GM06990 (cell line): ENCODE measurements at regions not wholly inside any gene's neighbourhood (a gene's known extent, or its start where the extent isn't known, plus 50 kb on each side); places are given as distances from the start of the nearest gene placed in this dataset.

ENCODE experiments used
- DNase-seq: peaks from one replicate; pipeline ENCODE4 v3.0.0-alpha.2; 2011; ENCODE audit not compliant: insufficient read length; ENCODE audit errors: extremely low read depth
- H3K27me3 ChIP-seq: replicated peaks from 2 replicates; pipeline ENCODE4 v1.6.0; 2011; ENCODE audit warnings: low read length; ENCODE audit not compliant: control insufficient read depth, insufficient read depth
- H3K36me3 ChIP-seq: 2 replicates; pipeline ENCODE4 v1.5.1; 2011; ENCODE audit warnings: low read length; ENCODE audit not compliant: control insufficient read depth, insufficient read depth
- H3K4me3 ChIP-seq: replicated peaks from 2 replicates; pipeline ENCODE4 v1.5.1; 2011; ENCODE audit warnings: low read depth, mild to moderate bottlenecking, control low read depth, low read length
- CTCF ChIP-seq: IDR thresholded peaks from 2 replicates; pipeline ENCODE4 v1.5.1; 2011; ENCODE audit warnings: low read length, control low read depth, mild to moderate bottlenecking, inconsistent platforms; ENCODE audit not compliant: insufficient read depth, poor library complexity, severe bottlenecking

- no peaks in the 10 kb centered on the region for H3K36me3 ChIP-seq
- DNase-seq: no peak
- no peaks in the 10 kb centered on the region; the same call in none of the 2 replicates for H3K27me3 ChIP-seq
- TF ChIP-seq CTCF: no peak
- H3K4me3 ChIP-seq: no peak overlapping the region
Measured at GRCh38 chr1:30258876-30259275, 464.5 kb downstream of the MATN1 start.

DNA sequence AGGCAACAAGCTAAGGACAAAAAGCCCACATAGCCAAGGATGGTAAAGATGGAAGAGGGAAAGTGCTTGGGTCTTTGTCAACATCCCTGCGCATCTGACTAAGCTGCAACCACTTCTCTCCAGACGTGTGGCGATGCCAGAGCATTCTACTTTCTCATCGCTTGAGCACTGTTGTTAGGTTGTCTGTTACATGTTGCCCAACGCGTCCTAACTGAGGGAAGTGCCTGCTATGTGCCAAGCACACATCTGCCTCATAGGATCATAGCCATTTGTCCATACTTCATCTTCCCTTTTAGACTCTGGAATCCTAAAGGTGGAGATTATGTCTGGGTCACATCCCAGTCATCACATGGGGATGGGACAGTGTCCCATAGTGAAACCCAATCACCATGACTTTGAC lies 464.9 kb downstream of the MATN1 start:
- no peaks in the 10 kb centered on the region for H3K36me3 ChIP-seq
- DNase-seq: no peak
- TF ChIP-seq CTCF: no peak
- no peak overlapping the region for H3K4me3 ChIP-seq
- no peaks in the 10 kb centered on the region; the same call in none of the 2 replicates for H3K27me3 ChIP-seq

GRCh38 chr1:30257742-30258380 lies 465.5 kb downstream of the MATN1 start:
- no peaks in the 10 kb centered on the region; the same call in none of the 2 replicates for H3K27me3 ChIP-seq
- H3K4me3 ChIP-seq: no peak overlapping the region
- TF ChIP-seq CTCF: no peak
- no peak for DNase-seq
- H3K36me3 ChIP-seq: no peaks in the 10 kb centered on the region

DNA sequence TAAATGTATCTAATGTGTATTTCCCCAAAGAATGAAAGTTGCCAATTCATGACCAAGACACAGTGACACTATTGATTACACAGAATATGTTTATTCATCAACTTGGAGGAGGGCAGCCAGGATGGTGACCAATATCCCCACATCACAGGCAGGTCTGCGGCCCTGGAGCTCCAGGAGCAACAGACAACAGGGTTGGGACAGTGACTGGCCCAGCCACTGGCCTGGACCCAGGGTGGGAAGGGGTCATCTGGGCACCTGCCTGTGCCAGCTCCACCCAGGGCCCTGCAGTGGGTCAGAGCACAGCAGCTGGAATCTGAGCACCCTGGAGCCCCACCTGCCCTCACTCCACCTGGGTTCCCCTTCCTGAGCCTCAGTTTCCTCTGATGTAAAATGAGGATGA lies 466.1 kb downstream of the MATN1 start:
- Histone ChIP-seq H3K36me3 (no peaks in the 10 kb centered on the region), H3K4me3 (no peak overlapping the region), H3K27me3 (no peaks in the 10 kb centered on the region; the same call in none of the 2 replicates)
- no peak for TF ChIP-seq CTCF
- DNase-seq: no peak

GRCh38 chr1:30256911-30257310 lies 466.5 kb downstream of the MATN1 start:
- Histone ChIP-seq H3K4me3 (no peak overlapping the region), H3K27me3 (no peaks in the 10 kb centered on the region; the same call in none of the 2 replicates), H3K36me3 (no peaks in the 10 kb centered on the region)
- no peak for DNase-seq
- no peak for TF ChIP-seq CTCF
